HG03575 (cell line): ENCODE measurements at regions not wholly inside any gene's neighbourhood (a gene's known extent, or its start where the extent isn't known, plus 50 kb on each side); places are given as distances from the start of the nearest gene placed in this dataset.
"Not testable (repeated sequence)": the region's sequence is repeated elsewhere in the genome, so short reads cannot be mapped to it uniquely, and the experiment has no call there.

Experiments
- ATAC-seq: cut with Tn5 transposase; IDR thresholded peaks from one replicate; pipeline ENCODE4 v1.9.1; 2021; ENCODE audit not compliant: unreplicated experiment, insufficient number of reproducible peaks, low FRiP score; ENCODE audit errors: extremely low read depth

DNA sequence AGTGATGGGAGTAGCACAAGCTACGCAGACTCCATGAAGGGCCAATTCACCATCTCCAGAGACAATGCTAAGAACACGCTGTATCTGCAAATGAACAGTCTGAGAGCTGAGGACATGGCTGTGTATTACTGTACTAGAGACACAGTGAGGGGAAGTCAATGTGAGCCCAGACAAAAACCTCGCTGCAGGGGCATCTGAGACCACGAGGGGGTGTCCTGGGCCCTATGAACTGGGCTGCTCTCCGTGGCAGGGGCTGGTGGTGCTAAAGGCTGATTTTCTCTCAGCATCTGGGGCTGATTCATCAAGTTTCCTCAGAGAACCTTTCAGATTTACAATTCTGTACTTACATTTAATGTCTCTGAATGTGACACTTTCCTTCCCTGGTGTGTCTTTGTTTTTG, 368.1 kb downstream of the TP53TG3F start:
- ATAC-seq: not testable (repeated sequence)

GRCh38 chr16:33839157-33839556, 379.7 kb downstream of the TP53TG3F start:
- ATAC-seq: not testable (repeated sequence)

DNA sequence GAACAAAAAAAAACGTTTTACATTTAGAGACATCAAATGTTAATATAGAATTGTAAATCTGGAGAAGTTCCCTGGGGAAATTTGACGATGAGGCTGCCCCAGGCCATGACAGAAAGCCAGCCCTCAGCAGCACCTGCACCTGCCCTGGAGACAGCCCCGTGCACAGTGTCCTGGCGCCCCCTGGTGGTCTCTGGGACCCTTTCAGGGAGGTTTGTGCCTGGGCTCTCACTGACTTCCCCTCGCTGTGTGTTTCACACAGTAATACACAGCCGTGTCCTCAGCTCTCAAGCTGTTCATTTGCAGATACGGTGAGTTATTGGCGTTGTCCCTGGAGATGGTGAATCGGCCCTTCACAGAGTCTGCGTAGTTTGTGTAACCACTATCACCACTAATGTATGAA, 385.1 kb downstream of the TP53TG3F start:
- not testable (repeated sequence) for ATAC-seq
